ENCODE measurements at regions not wholly inside any gene's neighbourhood (a gene's known extent, or its start where the extent isn't known, plus 50 kb on each side); places are given as distances from the start of the nearest gene placed in this dataset.
"Not testable (repeated sequence)": the region's sequence is repeated elsewhere in the genome, so short reads cannot be mapped to it uniquely, and the experiment has no call there.

GRCh38 chr4:117157360-117157759 lies 72.0 kb upstream of the TRAM1L1 start:
- POLR2A ChIA-PET = no interaction called here
- ATAC-seq (ENCODE audit: low read depth) (no peak), DNase-seq (no peak)
- TF ChIP-seq, protein P1, sequence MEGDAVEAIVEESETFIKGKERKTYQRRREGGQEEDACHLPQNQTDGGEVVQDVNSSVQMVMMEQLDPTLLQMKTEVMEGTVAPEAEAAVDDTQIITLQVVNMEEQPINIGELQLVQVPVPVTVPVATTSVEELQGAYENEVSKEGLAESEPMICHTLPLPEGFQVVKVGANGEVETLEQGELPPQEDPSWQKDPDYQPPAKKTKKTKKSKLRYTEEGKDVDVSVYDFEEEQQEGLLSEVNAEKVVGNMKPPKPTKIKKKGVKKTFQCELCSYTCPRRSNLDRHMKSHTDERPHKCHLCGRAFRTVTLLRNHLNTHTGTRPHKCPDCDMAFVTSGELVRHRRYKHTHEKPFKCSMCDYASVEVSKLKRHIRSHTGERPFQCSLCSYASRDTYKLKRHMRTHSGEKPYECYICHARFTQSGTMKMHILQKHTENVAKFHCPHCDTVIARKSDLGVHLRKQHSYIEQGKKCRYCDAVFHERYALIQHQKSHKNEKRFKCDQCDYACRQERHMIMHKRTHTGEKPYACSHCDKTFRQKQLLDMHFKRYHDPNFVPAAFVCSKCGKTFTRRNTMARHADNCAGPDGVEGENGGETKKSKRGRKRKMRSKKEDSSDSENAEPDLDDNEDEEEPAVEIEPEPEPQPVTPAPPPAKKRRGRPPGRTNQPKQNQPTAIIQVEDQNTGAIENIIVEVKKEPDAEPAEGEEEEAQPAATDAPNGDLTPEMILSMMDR (IDR thresholded peaks at IDR 0.05) = no peak
- no peaks in the 10 kb centered on the region for H3K27me3 Mint-ChIP-seq
- H3K9me3 Mint-ChIP-seq = peaks cover 2% of the 10 kb centered on the region
- no peaks in the 10 kb centered on the region for H3K36me3 Mint-ChIP-seq (ENCODE audit: low read depth)
- CTCF ChIA-PET = no interaction called here
- no peaks in the 10 kb centered on the region for H3K4me1 Mint-ChIP-seq
- intact Hi-C loops (cut with micrococcal nuclease) = no loop called here
- no peak overlapping the region for H3K4me3 Mint-ChIP-seq
- H3K27ac Mint-ChIP-seq = no peak overlapping the region

DNA sequence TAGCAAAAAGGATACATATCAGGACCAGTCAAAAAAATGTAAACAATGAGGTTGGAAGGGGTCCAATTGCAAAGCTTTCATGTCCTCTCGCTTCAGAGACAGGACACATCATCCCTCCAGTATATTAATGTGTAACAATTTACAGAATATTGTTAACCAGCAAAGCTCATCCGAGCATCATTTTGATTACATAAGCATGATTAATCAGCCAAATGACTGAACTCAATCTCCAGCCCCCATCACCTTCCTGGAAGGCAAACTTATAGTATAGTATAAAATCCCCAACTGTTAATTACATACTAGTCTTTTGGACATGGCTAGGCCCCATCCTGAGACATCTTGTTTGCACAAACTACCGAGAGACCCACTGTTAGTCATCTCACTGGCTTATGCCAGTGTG lies 77.6 kb upstream of the TRAM1L1 start:
- TF ChIP-seq, protein P1 (IDR thresholded peaks at IDR 0.05) = no peak
- CTCF ChIA-PET = no interaction called here
- POLR2A ChIA-PET = no interaction called here

DNA sequence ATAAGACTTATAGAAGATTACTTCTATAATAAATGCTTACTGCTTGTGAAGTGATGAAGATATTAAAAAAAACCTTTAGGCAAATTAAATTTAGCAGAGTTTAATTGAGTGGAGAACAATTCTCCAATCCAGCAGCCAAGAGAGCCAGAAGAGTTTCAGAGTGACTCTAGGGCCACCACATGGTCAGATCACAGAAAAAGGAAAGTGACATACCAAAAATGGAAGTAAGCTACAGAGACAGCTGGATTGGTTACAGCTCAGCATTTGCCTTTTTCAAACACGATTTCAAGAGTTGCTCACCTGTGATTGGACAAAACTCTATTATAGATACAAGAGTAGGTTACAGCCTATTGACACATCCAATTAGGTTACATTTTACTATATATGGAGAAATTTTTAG lies 79.0 kb upstream of the TRAM1L1 start:
- ATAC-seq (ENCODE audit: low read depth) = no peak

More for the DNA sequence above, 77.6 kb upstream of the TRAM1L1 start:
- Mint-ChIP-seq H3K36me3 (ENCODE audit: low read depth) (no peaks in the 10 kb centered on the region), H3K9me3 (no peaks in the 10 kb centered on the region), H3K4me3 (no peak overlapping the region), H3K27me3 (no peaks in the 10 kb centered on the region), H3K27ac (no peak overlapping the region), H3K4me1 (no peaks in the 10 kb centered on the region)
- DNase-seq (no peak), ATAC-seq (ENCODE audit: low read depth) (no peak)
- intact Hi-C loops (cut with micrococcal nuclease) = no loop called here

DNA sequence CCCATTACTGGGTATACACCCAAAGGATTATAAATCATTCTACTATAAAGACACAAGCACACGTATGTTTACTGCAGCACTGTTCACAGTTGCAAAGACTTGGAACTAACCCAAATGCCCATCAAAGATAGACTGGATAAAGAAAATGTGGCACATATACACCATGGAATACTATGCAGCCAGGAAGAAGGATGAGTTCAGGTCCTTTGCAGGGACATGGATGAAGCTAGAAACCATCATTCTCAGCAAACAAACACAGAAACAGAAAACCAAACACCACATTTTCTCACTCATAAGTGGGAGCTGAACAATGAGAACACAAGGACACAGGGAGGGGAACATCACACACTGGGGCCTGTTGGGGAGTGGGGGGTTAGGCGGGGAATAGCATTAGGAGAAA lies 90.0 kb upstream of the TRAM1L1 start:
- peaks cover 16% of the 10 kb centered on the region for H3K9me3 Mint-ChIP-seq
- H3K27ac Mint-ChIP-seq; ATAC-seq (ENCODE audit: low read depth); DNase-seq; H3K27me3 Mint-ChIP-seq; intact Hi-C loops (cut with micrococcal nuclease); CTCF ChIA-PET; H3K4me3 Mint-ChIP-seq; H3K4me1 Mint-ChIP-seq; H3K36me3 Mint-ChIP-seq (ENCODE audit: low read depth); POLR2A ChIA-PET: not testable (repeated sequence)

More for the DNA sequence above, 79.0 kb upstream of the TRAM1L1 start:
- ChIA-PET CTCF (no interaction called here), POLR2A (no interaction called here)
- intact Hi-C loops (cut with micrococcal nuclease) = no loop called here
- Mint-ChIP-seq H3K4me1 (no peaks in the 10 kb centered on the region), H3K27ac (no peak overlapping the region), H3K27me3 (no peaks in the 10 kb centered on the region), H3K36me3 (ENCODE audit: low read depth) (no peaks in the 10 kb centered on the region), H3K4me3 (no peak overlapping the region), H3K9me3 (no peaks in the 10 kb centered on the region)
- DNase-seq = no peak
- TF ChIP-seq, protein P1 (IDR thresholded peaks at IDR 0.05) = no peak

- no peak overlapping the region for H3K4me3 Mint-ChIP-seq
- ChIA-PET POLR2A (no interaction called here), CTCF (no interaction called here)
Measured at GRCh38 chr4:117203231-117203630, 117.9 kb upstream of the TRAM1L1 start.

DNA sequence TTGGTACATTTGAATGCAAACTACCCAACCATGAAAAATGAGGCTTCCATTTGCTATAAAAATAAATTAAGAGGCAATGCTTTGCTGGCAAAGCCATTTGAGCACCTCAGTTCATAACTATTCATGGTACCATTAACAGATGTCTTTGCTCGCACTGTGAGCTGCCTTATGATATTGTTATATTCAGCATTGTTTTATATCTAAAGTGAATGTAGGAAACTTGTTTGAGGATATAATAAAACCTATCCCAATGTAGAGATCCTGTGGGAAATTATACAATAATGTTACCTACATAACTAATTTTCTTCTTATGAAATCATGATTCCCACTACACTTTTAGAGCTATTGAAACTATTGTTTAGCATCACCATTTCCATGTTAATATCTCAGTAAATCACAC lies 125.2 kb upstream of the TRAM1L1 start:
- ATAC-seq (ENCODE audit: low read depth) (no peak), DNase-seq (no peak)
- POLR2A ChIA-PET = no interaction called here
- H3K36me3 Mint-ChIP-seq (ENCODE audit: low read depth) = no peaks in the 10 kb centered on the region
- H3K27me3 Mint-ChIP-seq = no peaks in the 10 kb centered on the region
- peaks cover 5% of the 10 kb centered on the region for H3K9me3 Mint-ChIP-seq
- TF ChIP-seq, protein P1 (IDR thresholded peaks at IDR 0.05) = no peak
- CTCF ChIA-PET = no interaction called here
- intact Hi-C loops (cut with micrococcal nuclease) = no loop called here
- H3K4me1 Mint-ChIP-seq = no peaks in the 10 kb centered on the region
- no peak overlapping the region for H3K4me3 Mint-ChIP-seq
- no peak overlapping the region for H3K27ac Mint-ChIP-seq

More at GRCh38 chr4:117203231-117203630, 117.9 kb upstream of the TRAM1L1 start:
- intact Hi-C loops (cut with micrococcal nuclease) = no loop called here
- Mint-ChIP-seq H3K27ac (no peak overlapping the region), H3K36me3 (ENCODE audit: low read depth) (no peaks in the 10 kb centered on the region), H3K27me3 (no peaks in the 10 kb centered on the region), H3K4me1 (no peaks in the 10 kb centered on the region), H3K9me3 (peaks cover 3% of the 10 kb centered on the region)
- ATAC-seq (ENCODE audit: low read depth) (no peak), DNase-seq (no peak)
- TF ChIP-seq, protein P1 (IDR thresholded peaks at IDR 0.05) = no peak
